ENCODE measurements at regions not wholly inside any gene's neighbourhood (a gene's known extent, or its start where the extent isn't known, plus 50 kb on each side); places are given as distances from the start of the nearest gene placed in this dataset.

DNA sequence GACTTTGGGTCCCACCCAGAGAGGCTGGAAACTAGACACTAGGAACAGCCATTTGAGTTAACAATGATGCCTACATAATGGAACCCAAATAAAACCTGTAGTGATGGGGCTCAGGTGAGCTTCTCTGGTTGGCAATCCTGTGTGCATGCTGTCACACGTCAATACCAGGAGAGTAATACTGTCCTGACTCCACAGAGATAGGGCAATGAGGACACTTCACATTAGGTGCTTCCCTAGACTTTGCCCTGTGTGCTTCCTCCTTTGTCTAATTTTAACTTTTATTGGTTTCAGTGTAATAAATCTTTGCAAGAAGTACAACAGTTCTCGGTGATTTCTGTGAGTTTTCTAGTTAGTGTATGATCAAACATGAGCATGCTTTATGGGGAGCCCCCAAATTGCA, 281.8 kb upstream of the ARRDC4 start:
- no peak for DNase-seq (ENCODE audit: low read depth in 1 of 2, low spot score in 1 of 2)

GRCh38 chr15:97679106-97679688, 281.3 kb upstream of the ARRDC4 start:
- DNase-seq (ENCODE audit: low read depth in 1 of 2, low spot score in 1 of 2): no peak

DNA sequence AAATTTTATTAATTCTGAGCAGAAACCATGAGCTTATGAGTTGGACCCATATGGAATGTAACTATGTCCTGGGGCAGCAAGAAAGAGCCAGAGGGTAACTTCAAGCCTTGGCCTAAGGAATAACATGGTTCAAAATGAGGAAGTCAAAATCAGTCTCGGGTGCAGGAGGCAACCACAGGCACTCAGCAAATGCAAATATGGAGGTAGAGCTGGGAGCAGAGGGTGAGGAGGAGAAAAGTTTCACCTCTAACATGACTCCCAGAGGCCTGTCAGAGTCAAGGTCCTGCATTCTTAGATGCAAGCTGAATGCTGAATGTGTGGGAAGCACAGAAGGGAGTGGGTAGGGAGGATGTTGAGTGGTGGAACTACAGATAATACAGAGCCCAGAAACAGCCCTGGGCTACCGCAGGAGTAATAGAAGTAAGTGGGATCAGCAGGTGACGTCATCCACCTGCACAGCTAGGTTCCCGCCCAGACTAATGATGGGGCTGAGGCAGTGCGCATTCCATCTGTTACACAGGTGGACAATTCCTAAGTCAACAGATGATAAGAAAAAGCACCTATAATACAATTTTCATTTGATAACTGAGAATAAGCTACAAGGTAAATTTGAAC, 279.8 kb upstream of the ARRDC4 start:
- no peak for DNase-seq (ENCODE audit: low read depth in 1 of 2, low spot score in 1 of 2)

GRCh38 chr15:97683831-97684230, 276.7 kb upstream of the ARRDC4 start:
- no peak for DNase-seq (ENCODE audit: low read depth in 1 of 2, low spot score in 1 of 2)

DNA sequence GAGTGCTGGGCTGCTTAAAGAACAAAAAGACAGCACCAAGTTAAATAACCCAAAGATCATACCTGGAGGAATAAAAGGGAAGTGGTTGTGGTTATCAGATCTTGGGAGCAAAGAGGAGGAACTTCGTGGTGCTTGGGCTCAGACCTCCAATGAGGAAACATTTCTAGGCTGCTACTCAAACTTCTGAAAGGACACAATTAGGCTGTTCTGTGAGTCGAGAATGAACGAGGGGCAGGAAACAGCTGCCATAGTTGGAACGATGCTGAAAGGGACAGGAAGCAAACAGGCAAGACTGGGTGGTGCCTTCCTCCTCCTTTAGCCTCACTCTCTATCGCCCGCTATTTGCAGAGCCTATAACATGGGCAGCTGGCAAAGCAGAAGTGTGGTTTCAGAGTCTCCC, 276.3 kb upstream of the ARRDC4 start:
- no peak for DNase-seq (ENCODE audit: low read depth in 1 of 2, low spot score in 1 of 2)

DNA sequence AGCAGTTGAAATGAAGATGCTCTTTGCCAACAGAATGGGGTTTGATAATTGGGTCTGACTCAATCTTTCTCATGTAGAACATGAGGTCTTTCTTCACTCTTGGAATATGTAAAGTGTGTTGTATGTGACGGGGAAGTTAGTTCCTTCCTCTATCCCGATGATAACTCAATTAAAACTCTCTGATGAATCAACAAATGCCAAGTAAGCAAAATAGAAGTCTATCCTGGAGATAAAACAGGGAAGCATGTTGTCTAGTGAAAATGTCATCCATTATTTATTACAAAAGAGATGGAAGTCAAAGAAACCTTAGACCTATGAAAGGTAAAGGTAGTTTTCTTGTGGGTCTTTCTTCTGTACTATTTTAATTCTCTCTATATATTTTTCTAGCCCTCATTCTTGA, 274.2 kb upstream of the ARRDC4 start:
- no peak for DNase-seq (ENCODE audit: low read depth in 1 of 2, low spot score in 1 of 2)

GRCh38 chr15:97687654-97688053, 272.8 kb upstream of the ARRDC4 start:
- DNase-seq (ENCODE audit: low read depth in 1 of 2, low spot score in 1 of 2): no peak

DNA sequence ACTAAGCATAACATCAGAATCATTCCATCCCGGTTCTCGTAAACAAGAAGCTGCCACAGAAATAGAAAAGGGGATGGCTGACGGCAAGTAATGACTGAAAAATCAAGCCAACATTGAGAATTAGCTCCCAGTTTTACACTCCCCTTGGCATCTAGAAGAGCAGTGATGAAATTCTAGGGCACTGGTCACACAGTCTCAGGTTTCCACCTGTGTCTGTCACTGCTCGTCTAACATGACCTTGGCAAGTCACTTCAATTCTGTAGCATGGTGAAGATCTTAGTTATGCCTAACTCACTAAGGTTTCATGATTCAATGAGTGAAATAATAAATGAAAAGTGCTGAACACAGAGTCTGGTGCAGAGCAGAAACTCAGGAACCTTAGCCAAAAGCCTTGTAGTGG, 272.3 kb upstream of the ARRDC4 start:
- DNase-seq (ENCODE audit: low read depth in 1 of 2, low spot score in 1 of 2): no peak

DNA sequence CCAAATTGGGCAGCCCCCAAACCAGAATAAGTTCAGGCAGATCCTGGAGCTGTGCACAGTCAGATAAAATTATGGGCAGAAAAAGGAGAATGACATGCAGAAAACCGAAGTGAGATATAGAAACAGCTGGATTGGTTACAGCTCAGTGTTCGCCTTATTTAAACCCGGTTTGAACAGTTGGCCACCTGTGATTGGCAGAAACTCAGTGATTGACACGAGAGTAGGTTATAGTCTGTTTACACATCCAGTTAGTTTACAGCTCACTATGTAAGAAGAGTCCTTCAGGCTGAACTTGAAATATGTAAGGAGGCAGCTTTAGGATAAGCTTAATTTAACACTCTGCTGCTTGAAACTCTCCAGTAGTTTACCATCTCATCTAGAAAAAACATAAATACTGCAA, 271.6 kb upstream of the ARRDC4 start:
- DNase-seq (ENCODE audit: low read depth in 1 of 2, low spot score in 1 of 2): no peak

- DNase-seq (ENCODE audit: low read depth in 1 of 2, low spot score in 1 of 2): no peak
Observed at GRCh38 chr15:97691078-97691477, 269.4 kb upstream of the ARRDC4 start.

- no peak for DNase-seq (ENCODE audit: low read depth in 1 of 2, low spot score in 1 of 2)
Observed at GRCh38 chr15:97691799-97692198, 268.7 kb upstream of the ARRDC4 start.

DNA sequence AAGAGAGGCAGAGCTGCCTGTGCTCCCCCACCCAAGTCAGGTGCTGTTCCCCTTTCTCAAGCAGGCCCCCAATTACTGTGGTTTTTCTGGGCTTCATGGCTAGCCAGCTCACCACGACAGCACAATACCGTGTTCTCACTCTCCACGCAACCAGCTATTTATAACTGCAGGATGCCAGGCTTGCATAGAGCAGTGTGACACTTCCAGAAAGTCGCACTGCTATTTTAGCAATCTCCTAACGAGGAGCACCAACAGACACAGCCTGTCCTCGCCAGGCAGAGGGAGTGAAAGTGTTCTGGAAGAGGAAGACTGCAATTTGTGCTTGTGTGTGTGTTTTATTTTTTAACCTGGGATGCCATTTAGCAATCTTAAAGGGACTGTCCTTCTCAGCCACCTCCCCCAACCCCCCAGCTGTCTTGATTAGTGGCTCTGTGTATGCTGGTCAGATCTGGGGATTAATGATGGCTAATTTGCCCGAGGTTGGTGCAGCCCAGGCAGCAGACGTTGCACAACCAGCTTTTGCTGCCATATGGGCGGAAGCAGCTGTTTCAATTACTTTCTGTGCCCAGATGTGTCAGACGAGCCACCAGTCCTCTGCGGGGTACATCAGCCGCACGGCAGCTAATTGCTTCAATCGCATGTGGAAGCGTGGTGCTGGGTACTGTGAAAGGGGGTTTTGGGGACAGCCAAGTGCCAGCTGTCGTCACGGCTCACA, 268.0 kb upstream of the ARRDC4 start:
- no peak for DNase-seq (ENCODE audit: low read depth in 1 of 2, low spot score in 1 of 2)

DNA sequence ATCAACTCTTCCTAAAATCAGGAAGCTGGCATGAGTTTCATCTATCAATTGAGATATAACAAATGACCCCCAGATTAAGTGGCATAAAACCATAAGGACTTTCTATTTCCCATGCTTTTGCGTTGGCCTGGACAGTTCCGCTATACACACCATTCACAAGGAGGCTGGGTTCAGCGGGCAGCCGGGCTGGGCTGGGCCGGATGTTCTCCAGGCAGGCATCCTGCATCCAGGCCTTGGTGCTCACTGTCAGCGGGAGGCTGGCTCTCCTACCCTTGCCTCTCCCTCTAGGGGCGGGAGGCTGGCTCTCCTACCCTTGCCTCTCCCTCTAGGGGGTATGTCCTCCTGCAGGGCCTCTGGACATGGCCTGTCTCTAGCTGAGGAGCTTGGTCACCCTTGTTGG, 266.0 kb upstream of the ARRDC4 start:
- no peak for DNase-seq (ENCODE audit: low read depth in 1 of 2, low spot score in 1 of 2)

GRCh38 chr15:97703400-97703799, 257.1 kb upstream of the ARRDC4 start:
- DNase-seq (ENCODE audit: low read depth in 1 of 2, low spot score in 1 of 2): no peak

DNA sequence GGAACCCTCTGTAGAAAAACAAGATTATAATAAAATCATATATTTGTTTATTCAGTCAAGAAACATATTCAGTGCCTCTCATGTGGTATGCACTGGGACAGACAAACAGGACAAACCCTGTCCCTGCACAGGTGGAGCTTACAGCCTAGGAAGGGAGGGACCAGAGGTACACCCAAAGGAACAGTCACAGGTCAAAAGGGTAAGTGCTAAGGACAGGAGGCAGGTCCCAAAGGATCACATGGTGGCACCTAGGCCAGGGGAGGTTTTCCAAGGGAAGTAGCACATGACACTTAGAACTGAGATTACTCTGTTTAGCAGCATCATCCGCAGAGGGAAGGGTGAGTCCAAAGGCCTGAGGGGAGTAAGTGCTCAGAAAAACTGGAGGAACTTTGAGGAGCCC, 254.4 kb upstream of the ARRDC4 start:
- DNase-seq (ENCODE audit: low read depth in 1 of 2, low spot score in 1 of 2): no peak

DNA sequence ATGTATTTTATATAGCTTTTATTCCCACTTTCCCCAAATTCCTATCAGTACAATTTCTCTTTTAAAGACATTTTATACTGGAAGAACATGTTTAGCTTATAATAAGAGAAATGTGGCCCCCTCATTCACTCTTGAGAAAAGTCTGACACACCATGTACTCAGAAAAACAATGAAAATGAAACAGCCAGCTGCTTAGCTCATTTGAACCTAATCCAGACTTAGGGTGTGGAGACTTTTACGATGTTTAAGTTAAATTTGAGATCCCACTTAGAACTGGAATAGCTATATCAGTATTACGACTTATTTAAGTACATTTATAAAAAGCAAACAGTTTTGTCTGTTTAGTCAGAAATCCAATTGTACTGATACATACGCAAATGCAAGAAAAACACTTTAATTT, 252.3 kb upstream of the ARRDC4 start:
- DNase-seq (ENCODE audit: low read depth in 1 of 2, low spot score in 1 of 2): no peak

- no peak for DNase-seq (ENCODE audit: low read depth in 1 of 2, low spot score in 1 of 2)
Observed at GRCh38 chr15:97712530-97712929, 248.0 kb upstream of the ARRDC4 start.

DNA sequence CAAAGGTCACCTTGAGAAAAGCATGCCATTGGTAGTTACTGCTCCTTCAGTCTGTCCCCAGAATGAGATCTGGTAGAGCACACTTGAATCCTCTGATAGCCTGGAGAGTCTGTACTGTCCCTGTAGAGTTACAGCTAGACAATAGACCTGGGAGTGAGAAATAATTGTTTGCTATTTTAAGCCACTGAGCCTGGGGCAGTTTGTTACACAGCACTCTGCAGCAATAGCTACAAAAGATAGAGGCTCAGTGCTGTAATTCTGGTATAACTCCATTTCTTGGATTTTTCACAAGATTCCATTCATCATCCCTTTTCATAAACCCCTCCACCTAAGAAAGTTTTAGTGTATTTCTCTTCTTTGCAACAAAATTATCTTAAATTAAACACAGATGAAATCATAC, 242.7 kb upstream of the ARRDC4 start:
- DNase-seq (ENCODE audit: low read depth in 1 of 2, low spot score in 1 of 2): no peak

- DNase-seq (ENCODE audit: low read depth in 1 of 2, low spot score in 1 of 2): no peak
Observed at GRCh38 chr15:97718509-97718908, 242.0 kb upstream of the ARRDC4 start.

GRCh38 chr15:97728791-97729190, 231.7 kb upstream of the ARRDC4 start:
- no peak for DNase-seq (ENCODE audit: low read depth in 1 of 2, low spot score in 1 of 2)

- DNase-seq (ENCODE audit: low read depth in 1 of 2, low spot score in 1 of 2): no peak
Observed at GRCh38 chr15:97729270-97729669, 231.2 kb upstream of the ARRDC4 start.

DNA sequence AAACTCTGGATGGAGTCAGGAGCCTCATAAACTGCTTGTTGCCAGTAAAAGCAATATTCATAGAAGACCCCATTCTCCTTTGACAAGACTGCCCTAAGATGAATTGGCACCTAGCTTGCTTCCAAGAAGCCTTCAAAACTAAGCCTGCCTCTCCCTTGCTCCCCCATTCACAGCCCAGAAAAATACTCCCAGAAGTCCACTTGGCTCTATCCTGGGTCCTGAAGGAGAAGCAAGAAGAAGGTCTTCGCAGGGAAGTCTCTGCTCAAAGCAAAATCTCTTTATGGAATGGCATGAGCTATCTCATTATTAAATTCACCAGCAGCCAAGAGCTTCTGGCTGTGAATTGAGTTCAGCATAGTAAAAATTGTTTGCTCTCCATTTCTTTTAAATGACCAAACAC, 230.2 kb upstream of the ARRDC4 start:
- DNase-seq (ENCODE audit: low read depth in 1 of 2, low spot score in 1 of 2): no peak

- no peak for DNase-seq (ENCODE audit: low read depth in 1 of 2, low spot score in 1 of 2)
Observed at GRCh38 chr15:97731859-97732258, 228.6 kb upstream of the ARRDC4 start.

All from activated T-helper 1 cell treated with anti-CD3 and anti-CD28 coated beads, Interleukin-2, amount 50 U/mL, for 16 hours (primary cell).